Retina (tissue), 1 donor: ENCODE measurements at regions not wholly inside any gene's neighbourhood (a gene's known extent, or its start where the extent isn't known, plus 50 kb on each side); places are given as distances from the start of the nearest gene placed in this dataset.

ENCODE experiments used
- DNase-seq: peaks from one replicate; pipeline ENCODE4 v3.0.0-alpha.2; 2016

DNA sequence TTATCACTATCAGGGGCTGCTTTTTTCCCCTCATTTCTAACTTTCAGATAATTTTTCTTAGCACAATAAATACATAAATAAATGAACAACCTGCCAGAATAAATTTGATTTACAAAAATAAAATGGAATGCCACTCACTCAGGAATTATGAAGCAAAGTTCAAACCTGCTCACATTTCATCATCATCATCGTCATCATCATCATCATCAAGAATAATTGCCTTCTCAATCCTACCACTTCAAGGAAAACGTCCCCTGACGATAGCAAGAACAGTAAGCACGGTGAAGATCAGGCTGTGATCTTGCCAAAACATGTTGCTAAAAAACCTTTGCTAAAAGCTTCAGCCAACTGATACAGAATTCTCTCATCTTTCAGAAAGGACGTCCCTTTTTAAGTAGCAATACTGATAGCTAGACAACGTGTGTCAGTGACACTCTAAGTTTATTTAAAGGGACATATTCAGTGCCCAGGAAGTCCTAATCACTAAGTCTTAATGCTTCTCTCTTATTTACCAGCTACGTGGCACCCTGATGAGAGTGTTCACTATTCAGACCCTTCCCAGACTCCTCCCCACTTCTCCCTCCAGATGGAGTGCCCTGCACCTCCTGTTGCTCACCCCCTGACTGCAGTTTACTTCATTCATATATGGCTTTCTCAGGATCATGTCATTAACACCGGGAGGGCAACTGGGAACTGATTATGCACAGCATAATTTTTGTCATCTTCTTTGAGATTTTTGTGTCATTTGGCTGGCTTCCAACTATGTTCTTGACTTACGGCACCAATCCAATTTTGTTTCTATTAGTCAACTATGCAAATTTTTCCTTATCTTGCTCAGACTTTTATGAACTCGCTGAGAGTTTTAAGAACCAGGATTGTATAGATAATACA lies 200.1 kb upstream of the GUCY1A2 start:
- no peak for DNase-seq

DNA sequence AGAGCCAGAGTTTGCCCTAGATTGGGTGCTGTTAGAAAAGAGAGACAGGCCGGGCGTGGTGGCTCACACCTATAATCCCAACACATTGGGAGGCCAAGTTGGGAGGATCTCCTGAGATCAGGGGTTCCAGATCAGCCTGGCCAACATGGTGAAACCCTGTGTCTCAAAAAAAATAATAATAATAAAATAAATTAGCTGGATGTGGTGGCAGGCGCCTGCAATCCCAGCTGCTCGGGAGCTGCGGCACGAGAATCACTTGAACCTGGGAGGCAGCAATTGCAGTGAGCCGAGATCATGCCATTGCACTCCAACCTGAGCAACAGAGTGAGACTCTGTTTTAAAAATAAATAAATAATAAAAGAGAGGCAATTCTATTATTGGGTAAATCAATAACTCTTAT lies 199.2 kb upstream of the GUCY1A2 start:
- no peak for DNase-seq

DNA sequence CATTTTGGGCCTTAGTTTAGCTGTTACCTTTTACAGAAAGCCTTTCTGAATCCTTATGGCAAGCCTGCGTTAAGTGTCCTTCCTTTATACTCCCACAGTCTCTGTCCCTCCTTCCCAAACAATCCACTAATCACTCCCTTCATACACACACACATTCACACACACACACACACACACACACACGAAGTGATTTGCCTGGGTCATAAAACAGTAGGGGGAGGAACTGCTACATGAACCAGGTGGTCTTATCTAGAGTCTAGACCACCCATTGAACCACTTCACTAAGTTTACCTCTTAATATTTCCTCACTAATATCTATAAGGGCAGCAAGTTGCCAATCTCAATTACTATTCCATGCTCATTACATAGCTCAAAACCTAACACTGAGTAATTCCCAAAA lies 196.7 kb upstream of the GUCY1A2 start:
- DNase-seq = no peak

DNA sequence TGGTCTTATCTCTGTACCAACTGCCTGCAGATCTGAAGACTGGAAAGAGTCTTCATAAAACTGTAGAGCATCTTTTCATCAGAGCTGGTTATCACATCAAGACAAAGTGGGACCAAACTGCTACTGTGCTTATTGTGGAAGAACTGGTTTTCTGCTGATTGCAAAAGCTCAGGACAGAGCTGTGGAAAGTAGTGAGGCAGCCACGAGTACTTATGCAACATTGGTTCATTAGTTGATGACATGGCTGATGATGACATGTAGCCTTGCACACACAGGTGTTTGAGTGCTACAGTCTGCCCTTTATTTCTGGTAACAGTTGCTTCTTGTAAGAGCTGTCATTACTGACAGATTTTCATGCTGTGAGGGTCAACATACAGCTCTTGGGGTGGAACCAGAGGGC lies 185.4 kb upstream of the GUCY1A2 start:
- DNase-seq = no peak

DNA sequence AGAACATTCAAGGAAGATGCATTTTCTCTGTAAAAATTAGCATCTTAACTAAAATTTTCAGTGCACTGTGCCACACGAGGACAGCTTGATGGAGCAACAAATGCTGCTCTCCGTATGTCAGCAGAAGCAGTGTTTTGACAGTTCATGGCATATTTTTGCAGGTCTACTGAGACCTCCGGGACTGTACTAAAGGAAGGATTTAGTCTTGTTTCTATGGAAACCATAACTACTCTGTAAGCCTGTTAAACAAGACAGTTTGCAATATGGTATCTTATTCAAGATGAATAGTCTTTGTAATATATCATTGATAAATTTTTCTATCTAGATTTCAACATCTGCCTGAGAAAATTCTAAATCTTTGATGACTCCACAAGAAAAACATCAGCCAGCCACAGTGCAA lies 184.0 kb upstream of the GUCY1A2 start:
- DNase-seq = no peak

DNA sequence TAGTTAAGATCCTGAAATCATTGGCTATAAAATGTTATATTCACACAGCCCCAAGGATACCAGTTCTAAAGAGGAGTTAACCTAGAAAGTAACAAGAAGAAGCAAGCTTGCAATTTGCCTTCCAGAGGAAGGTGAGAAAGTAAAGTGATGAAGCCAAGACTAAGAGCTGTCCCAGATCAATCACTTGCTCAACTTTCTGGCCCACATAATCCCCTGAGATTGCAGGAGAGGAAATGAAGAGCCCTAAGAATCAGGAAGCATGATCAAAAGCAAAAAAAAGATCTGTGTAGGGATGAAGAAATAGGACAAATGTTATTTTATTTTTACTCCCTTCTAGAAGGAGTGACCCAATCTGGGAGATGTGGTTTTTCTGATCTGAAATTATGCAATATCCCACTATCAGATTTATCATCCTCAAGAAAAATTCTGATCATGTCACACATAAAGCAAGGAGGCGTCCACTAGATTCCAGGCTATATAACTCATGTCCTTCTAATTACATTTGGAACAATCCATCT lies 180.3 kb upstream of the GUCY1A2 start:
- no peak for DNase-seq

DNA sequence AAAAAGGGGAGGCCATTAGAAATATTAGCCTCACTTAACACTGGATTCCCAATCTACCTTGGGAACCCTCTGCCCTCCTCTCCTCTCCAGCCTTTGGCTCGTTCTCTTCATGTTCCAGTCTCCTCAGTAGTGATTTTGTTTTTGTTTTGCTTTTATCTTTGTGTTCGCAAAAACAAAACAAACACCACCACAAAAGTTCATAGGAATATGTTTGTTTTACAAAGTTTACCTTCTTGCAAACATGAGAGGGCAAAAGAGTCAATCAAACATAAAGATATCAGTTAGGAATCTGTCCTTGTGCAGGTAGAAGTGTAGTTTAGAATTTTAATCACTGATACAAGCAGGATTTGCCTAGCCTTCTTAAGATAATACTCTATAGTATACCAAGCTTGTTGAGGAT lies 179.7 kb upstream of the GUCY1A2 start:
- DNase-seq = no peak

DNA sequence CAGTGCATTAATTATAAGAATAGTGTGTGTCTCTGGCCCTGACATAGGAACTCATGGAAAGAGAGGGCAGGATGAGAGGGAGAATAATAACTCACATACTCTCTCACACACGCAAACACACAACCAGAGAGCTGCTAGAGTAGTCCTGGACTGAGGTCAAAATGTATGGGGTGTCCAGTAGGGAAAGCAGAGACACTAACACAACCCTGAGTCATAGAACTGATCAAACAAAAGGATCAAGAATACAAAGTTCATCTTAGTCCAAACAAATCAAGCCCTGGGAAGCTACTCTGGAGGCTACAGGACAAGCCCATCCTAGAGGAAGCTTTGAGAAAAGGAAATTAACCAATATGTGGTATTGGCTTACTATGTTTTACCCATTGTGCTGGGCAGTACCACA lies 178.5 kb upstream of the GUCY1A2 start:
- DNase-seq = no peak

DNA sequence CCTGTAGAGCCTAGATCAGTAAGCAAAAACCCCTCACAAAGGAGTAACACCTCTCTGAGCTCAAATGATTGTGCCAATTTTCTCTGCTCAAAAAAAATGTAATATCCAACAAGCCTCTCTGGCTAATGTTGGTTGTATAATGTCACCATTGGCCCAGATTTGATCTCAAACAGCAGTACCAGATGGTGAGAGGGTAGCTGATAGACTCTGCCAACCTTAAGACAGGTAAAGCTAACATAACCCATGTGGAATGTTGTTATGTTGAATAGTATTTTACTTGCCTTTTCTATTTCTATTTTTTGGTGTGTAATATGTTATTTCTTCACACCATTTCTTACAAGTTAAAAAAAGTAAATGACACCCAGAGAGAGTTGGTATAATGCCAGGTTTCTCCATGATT lies 166.7 kb upstream of the GUCY1A2 start:
- DNase-seq = no peak

DNA sequence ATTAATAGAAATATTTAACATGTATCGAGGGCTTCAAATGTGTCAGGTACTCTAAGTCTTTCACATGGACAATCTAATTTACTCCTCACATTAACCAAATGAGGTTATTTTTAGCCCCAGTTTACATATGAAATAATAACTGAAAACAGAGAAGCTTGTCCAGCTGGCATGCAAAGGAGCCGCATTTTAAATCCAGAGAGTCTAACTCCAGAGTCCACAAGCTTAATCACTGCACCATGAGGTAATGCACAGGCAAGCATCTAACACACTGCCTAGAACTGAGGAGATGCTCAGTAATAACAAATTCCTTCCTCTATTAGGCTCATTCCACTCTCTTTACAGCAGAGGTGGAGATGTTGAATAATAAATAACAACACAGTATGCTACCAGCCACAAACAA lies 165.7 kb upstream of the GUCY1A2 start:
- no peak for DNase-seq

DNA sequence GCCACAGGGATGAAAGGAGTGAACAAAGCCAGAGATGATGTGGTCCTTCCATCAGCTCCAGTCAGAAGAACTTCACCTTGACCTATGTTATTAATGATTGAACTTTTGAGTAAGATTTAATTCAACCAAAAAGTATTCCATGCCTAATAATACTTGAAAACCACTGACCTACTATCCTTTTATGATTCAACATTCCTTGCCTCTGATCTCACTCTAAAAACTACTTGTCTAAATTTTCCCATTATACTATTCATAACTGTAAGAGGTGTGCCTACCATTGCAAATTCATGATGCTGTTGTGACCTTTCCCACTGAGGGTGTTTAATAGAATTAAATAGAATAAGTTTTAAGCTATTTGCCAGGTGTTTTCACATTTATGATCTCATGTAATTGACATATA lies 164.7 kb upstream of the GUCY1A2 start:
- DNase-seq = no peak

DNA sequence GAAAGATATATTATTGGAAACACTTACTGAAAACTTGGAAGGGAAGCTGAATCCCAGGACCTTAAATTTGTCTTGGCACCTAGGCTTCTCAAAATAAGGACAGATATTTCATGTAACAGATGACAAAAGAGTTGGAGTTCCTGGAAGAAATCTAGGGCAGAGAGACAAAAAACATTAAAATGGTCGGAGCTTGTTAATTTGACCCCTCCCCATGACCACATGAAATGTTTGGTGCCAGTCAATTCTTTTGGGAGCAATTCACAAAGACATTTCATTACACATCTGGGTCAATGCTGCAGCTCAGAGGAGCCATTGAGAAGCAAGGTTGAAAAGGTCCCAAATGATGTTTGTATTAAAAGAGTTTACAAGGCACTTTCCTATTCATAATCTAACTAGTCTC lies 162.0 kb upstream of the GUCY1A2 start:
- peak; percentile 21 for DNase-seq

DNA sequence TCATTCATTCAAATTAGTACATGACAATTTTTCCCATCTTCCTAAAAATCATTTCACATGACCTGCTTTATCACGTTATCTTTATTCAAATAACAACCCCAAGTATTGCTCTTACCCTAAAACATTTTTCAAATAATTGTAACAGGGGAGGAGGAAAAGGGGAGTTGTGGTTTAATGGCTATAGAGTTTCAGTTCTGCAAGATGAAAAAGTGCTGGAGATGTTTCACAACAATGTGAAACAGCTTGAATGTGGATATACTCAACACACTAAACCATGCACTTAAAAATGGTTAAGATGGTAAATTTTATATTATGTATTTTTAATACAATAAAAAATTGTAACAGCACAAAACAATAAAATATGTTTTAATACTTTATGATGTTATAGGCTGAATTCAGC lies 161.6 kb upstream of the GUCY1A2 start:
- DNase-seq = no peak

DNA sequence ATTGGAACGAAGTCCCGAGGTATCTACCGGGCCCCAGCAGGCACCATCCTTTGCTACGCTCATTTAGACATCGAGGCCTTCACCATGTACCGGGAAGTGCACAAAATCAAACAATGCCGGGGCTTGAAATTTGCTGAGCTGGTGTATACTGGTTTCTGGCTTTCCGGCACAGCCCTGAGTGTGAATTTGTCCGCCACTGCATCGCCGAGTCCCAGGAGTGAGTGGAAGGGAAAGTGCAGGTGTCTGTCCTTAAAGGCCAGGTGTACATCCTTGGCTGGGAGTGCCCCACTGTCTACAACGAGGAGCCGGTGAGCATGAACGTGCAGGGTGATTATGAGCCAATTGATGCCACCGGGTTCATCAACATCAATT lies 158.8 kb upstream of the GUCY1A2 start:
- DNase-seq = no peak

DNA sequence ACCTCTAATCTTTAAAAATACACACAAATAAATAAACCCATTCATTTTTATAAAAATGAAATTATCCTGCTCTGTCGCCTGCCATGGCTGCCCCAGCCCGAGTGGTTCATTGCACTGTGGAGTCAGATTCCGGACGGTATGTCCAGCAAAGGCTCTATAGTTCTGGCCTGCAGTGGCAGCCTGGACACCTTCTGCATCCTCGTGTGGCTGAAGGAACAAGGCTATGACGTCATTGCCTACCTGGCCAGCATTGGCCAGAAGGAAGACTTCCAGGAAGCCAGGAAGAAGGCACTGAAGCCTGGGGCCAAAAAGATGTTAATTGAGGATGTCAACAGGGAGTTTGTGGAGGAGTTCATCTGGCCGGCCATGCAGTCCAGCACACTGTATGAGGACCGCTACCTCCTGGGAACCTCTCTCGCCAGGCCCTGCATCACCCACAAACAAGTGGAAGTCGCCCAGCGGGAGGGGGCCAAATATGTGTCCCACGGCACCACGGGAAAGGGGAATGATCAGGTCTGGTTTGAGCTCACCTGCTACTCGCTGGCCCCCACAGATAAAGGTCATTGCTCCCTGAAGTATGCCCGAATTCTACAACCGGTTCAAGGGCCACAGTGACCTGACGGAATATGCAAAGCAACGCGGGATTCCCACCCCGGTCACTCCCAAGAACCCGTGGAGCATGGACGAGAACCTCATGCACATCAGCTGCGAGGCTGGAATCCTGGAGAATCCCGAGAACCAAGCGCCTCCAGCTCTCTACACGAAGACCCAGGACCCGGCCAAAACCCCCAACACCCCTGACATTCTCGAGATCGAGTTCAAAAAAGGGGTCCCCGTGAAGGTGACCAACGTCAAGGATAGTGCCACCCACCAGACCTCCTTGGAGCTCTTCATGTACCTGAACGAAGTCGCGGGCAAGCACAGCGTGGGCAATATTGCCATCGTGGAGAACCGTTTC lies 158.2 kb upstream of the GUCY1A2 start:
- DNase-seq = no peak

DNA sequence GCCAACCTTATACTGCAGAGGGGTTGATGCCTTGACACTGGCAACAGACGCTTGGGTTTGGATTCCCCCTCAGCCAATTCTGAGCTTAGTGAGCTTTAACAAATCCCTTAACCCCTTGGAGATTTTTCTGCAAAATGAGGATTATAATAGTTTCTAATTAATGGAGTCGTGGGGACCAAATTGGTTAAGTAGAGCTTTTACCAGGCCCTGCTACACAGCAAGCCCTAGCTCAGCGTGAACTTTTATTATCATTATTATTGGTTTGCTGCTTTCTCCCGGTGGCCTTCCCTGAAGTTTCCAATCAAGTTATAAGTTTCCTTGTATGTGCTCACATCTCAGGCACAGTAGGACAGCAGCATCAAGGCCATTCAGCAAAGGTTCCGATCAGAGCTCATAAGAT lies 156.6 kb upstream of the GUCY1A2 start:
- DNase-seq = no peak

DNA sequence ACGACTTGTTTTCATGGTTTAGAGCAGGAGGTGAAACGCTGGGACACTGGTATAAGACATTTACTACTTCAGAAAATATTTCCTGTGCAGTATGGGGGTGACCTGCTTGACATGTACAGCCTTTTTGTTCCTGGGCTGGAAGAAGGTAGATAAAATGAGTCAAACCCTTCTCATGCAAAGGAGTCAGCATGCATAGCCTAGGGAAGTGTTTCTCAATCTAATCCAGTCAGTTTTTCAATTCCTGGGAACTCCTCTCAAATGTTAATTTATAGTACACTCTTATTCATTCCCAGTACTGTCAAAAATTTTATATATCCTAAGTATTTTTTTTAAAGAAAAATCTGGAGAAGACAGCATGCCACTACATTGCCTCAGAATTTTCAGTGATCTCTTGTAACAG lies 154.7 kb upstream of the GUCY1A2 start:
- DNase-seq = no peak

DNA sequence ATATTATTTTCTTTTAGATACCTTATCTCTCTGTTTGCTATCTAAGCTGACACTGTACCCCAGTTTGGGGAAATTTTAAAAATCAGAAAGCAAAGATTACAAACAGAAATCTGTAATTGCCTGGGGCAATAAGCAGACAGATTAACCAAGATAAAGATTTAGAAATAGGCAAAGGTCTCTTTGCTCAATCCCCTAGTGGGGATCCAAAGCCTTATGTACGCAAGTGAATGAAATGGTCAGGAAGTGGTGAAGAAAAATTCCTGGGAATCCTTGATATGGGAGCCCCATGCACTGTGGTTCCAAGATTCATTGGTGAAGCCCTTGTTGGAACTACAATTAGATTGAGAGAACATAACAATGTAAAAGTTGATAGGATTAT lies 139.5 kb upstream of the GUCY1A2 start:
- no peak for DNase-seq

DNA sequence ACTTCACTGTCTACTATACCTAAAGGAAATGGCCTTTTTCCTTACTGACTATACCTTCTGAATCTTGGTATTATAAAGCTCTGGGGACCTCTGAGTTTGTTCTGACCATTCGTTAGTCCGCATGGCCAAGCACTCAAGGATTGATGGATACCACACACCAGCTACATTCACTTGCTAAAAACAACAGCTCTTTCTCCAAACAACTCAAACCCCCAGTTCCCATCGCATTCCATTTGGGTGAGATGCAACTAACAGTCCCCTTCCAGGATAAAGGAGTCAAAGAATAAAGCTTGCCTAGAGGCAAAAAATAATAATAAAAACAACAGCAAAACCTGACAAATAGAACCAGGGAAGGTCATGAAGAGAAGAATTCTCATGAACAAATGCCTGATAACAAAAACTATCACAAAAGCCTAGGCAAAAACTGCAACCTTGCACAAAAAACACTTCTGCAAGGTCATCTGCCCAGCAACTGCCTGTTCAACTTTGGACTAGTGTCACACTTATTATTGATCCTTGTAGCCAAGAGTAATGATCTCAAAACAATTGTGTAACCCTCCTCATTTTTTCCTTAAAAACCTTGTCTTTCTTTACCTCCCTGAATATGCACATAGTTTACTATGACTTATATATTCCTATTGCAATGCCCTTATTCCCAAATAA lies 139.0 kb upstream of the GUCY1A2 start:
- no peak for DNase-seq

DNA sequence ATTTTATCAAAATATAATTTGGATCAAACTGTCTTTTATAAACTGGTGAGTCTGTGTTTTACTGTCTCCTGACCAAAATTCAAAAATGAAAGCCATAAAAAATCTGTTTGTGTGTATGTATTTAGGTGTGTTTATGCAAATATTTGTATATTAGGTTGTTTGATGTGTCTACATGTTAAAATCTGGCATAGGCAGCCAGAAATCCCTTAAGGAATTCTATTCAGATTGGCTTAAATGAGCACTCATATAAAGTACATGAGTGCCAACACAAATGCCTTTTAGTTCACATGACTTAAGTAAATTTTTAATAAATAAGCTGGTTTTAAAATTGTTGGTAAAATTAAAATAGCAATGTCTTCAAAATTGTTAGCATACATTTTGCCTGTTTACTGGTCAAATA lies 133.3 kb upstream of the GUCY1A2 start:
- no peak for DNase-seq

DNA sequence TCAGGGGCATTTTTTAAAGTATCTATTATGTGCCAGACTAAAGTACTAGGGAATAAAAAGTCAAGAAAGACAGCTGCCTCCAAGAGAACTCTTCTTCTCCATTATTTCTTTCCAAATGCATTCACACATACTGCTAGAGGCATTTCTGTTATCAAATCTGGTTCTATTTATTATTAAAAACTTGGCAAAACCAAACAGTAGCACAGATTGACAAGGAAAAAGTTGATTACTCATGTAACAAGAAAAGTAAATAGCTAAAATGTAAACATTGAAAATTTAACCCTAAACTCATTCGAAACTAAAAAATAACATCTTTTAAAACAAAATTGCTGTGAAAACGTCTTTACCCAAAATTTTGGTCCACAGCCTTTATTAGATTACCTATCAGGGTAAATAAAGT lies 132.9 kb upstream of the GUCY1A2 start:
- no peak for DNase-seq

DNA sequence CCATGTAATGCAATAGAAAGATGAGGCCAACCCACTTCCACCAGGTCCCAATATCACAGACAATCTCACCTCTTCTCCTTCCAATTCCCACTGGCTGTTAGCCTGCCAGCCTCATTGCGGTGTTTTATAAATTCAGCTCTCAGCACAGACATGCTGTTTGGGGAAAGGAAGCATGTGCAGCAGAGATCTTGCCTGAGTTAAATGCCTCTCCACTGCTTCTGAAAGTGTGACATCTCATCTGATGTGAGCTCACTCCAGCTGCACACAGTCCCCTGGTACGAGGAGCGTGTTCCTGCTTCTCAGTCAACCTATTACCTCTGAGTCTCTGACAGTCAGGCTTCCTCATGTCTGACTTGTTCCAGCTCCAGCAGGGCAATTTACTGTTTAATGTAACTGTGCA lies 122.7 kb upstream of the GUCY1A2 start:
- DNase-seq = peak; percentile 44

DNA sequence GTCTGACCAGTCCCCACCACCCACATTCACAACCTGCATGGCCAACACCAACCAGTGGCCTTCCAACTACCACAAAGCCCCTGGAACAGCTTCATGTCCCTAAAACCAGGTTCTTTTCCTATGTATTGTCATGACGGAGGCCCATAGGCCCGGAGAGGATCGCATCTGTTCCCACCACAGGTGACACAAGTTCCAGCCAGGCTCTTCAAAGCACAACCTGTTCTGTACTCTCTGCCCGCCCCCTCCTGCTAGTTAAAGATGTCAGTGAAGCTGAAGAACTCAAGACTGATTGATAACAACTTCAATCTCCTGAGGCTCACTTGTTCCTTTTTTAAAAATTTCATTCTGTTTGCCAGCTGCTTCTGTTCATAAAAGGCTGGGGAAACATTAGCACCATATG lies 121.1 kb upstream of the GUCY1A2 start:
- DNase-seq = no peak
